Uterus (tissue), 2 donors: ENCODE measurements at regions not wholly inside any gene's neighbourhood (a gene's known extent, or its start where the extent isn't known, plus 50 kb on each side); places are given as distances from the start of the nearest gene placed in this dataset.

Source experiments
- CTCF ChIP-seq, 4 experiments: fragments of 200-600 bp in 2 of 4; fragments of 450-650 bp in 2 of 4; sonication (generic) in 2 of 4; IDR thresholded peaks; one replicate each; pipeline ENCODE4 v1.5.1; 2016 to 2019; ENCODE audit warnings: antibody characterized with exemption in 4 of 4, mild to moderate bottlenecking in 2 of 4, moderate library complexity in 1 of 4
- POLR2A ChIP-seq, 2 donors: fragments of 450-650 bp; IDR thresholded peaks; one replicate each; pipeline ENCODE4 v1.6.1; 2016; ENCODE audit warnings: antibody characterized with exemption in 2 of 2, mild to moderate bottlenecking in 1 of 2, moderate library complexity in 1 of 2

- no peak for TF ChIP-seq CTCF (IDR thresholded peaks at IDR 0.05)
- no peak for TF ChIP-seq POLR2A (IDR thresholded peaks at IDR 0.05)
These were observed 173.3 kb downstream of the PALM2AKAP2 start for GRCh38 chr9:109953300-109953699.
